ENCODE measurements at regions not wholly inside any gene's neighbourhood (a gene's known extent, or its start where the extent isn't known, plus 50 kb on each side); places are given as distances from the start of the nearest gene placed in this dataset.

GRCh38 chr7:21330462-21331178 is 97.3 kb upstream of the SP4 start:
- no peak for TF ChIP-seq CTCF (conservative IDR thresholded peaks at IDR 0.05; ENCODE audit: low read depth, low read length)
- TF ChIP-seq EZH2phosphoT487 (IDR thresholded peaks at IDR 0.05; ENCODE audit: borderline replicate concordance, low read length): no peak
